ENCODE measurements at regions not wholly inside any gene's neighbourhood (a gene's known extent, or its start where the extent isn't known, plus 50 kb on each side); places are given as distances from the start of the nearest gene placed in this dataset.
A peak's percentile ranks its signal among the peaks of the same experiment; 100 is the strongest.

- no peak for DNase-seq
These were observed 128.0 kb downstream of the DLL1 start for GRCh38 chr6:170162775-170163404.

GRCh38 chr6:170162011-170162774, 128.7 kb downstream of the DLL1 start:
- DNase-seq: no peak

- no peak for DNase-seq
These were observed 130.0 kb downstream of the DLL1 start for GRCh38 chr6:170160628-170161611.

- DNase-seq: no peak
These were observed 130.7 kb downstream of the DLL1 start for GRCh38 chr6:170160031-170160627.

GRCh38 chr6:170159022-170159965, 131.6 kb downstream of the DLL1 start:
- DNase-seq: no peak

- DNase-seq: no peak
These were observed 132.4 kb downstream of the DLL1 start for GRCh38 chr6:170158296-170159021.

- DNase-seq: no peak
These were observed 133.2 kb downstream of the DLL1 start for GRCh38 chr6:170157567-170158218.

- no peak for DNase-seq
These were observed 134.2 kb downstream of the DLL1 start for GRCh38 chr6:170156448-170157375.

GRCh38 chr6:170155464-170156196, 135.2 kb downstream of the DLL1 start:
- no peak for DNase-seq

GRCh38 chr6:170153436-170154319, 137.2 kb downstream of the DLL1 start:
- DNase-seq: no peak

- peak; percentile 66 for DNase-seq
These were observed 137.9 kb downstream of the DLL1 start for GRCh38 chr6:170152989-170153388.

- no peak for DNase-seq
These were observed 138.6 kb downstream of the DLL1 start for GRCh38 chr6:170152124-170152926.

GRCh38 chr6:170151804-170152123, 139.1 kb downstream of the DLL1 start:
- DNase-seq: no peak

- no peak for DNase-seq
These were observed 139.5 kb downstream of the DLL1 start for GRCh38 chr6:170151321-170151771.

- no peak for DNase-seq
These were observed 140.3 kb downstream of the DLL1 start for GRCh38 chr6:170150590-170150945.

Measured in renal pelvis (tissue), 1 donor.